ENCODE measurements at regions not wholly inside any gene's neighbourhood (a gene's known extent, or its start where the extent isn't known, plus 50 kb on each side); places are given as distances from the start of the nearest gene placed in this dataset.

DNA sequence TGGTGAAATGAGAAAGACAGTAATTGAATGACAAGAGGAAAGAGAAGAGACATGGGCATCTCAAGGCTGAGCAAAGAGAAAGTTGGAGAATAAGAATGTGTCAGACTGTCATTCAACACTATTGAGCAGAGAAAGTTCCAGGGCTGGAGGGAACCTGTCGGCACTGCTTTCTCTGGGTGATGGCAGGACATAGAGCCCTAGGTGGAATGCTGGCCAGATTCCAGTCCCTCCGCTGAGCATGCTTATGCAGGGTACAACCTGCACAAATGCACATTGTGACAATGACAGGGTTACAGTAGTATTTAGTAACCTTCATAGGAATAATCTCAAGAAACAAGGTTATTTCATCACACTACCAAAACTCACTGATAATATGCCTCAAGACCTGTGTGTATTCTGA lies 582.8 kb downstream of the ADCYAP1 start:
- TF ChIP-seq YY1 (IDR thresholded peaks at IDR 0.05; ENCODE audit: extremely low read depth, insufficient replicate concordance, low read depth, low read length) (no peak), POLR2A (IDR thresholded peaks at IDR 0.05; ENCODE audit: borderline replicate concordance, extremely low read depth, insufficient read depth, insufficient read length) (no peak), POLR2AphosphoS5 (IDR thresholded peaks at IDR 0.05; ENCODE audit: low read depth, low read length) (no peak), SIN3A (IDR thresholded peaks at IDR 0.05; ENCODE audit: low read depth) (no peak), EZH2 (IDR thresholded peaks at IDR 0.05) (no peak), EZH2phosphoT487 (IDR thresholded peaks at IDR 0.05; ENCODE audit: borderline replicate concordance) (no peak), JUND (IDR thresholded peaks at IDR 0.05) (no peak), ZFX (IDR thresholded peaks at IDR 0.05) (no peak)
- TF ChIP-seq, protein P1, sequence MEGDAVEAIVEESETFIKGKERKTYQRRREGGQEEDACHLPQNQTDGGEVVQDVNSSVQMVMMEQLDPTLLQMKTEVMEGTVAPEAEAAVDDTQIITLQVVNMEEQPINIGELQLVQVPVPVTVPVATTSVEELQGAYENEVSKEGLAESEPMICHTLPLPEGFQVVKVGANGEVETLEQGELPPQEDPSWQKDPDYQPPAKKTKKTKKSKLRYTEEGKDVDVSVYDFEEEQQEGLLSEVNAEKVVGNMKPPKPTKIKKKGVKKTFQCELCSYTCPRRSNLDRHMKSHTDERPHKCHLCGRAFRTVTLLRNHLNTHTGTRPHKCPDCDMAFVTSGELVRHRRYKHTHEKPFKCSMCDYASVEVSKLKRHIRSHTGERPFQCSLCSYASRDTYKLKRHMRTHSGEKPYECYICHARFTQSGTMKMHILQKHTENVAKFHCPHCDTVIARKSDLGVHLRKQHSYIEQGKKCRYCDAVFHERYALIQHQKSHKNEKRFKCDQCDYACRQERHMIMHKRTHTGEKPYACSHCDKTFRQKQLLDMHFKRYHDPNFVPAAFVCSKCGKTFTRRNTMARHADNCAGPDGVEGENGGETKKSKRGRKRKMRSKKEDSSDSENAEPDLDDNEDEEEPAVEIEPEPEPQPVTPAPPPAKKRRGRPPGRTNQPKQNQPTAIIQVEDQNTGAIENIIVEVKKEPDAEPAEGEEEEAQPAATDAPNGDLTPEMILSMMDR (IDR thresholded peaks at IDR 0.05 in 2 of 3, conservative IDR thresholded peaks at IDR 0.05 in 1 of 3; ENCODE audit: borderline replicate concordance in 1 of 3, insufficient read depth in 1 of 3, low read depth in 2 of 3, low read length in 2 of 3): no peak
- TF ChIP-seq, protein P2, sequence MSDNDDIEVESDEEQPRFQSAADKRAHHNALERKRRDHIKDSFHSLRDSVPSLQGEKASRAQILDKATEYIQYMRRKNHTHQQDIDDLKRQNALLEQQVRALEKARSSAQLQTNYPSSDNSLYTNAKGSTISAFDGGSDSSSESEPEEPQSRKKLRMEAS (IDR thresholded peaks at IDR 0.05): no peak
- TF ChIP-seq, protein P3, sequence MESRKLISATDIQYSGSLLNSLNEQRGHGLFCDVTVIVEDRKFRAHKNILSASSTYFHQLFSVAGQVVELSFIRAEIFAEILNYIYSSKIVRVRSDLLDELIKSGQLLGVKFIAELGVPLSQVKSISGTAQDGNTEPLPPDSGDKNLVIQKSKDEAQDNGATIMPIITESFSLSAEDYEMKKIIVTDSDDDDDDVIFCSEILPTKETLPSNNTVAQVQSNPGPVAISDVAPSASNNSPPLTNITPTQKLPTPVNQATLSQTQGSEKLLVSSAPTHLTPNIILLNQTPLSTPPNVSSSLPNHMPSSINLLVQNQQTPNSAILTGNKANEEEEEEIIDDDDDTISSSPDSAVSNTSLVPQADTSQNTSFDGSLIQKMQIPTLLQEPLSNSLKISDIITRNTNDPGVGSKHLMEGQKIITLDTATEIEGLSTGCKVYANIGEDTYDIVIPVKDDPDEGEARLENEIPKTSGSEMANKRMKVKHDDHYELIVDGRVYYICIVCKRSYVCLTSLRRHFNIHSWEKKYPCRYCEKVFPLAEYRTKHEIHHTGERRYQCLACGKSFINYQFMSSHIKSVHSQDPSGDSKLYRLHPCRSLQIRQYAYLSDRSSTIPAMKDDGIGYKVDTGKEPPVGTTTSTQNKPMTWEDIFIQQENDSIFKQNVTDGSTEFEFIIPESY (IDR thresholded peaks at IDR 0.05; ENCODE audit: extremely low read depth, insufficient replicate concordance, low read length): no peak
